ENCODE measurements at regions not wholly inside any gene's neighbourhood (a gene's known extent, or its start where the extent isn't known, plus 50 kb on each side); places are given as distances from the start of the nearest gene placed in this dataset.
A peak's percentile ranks its signal among the peaks of the same experiment; 100 is the strongest.

DNA sequence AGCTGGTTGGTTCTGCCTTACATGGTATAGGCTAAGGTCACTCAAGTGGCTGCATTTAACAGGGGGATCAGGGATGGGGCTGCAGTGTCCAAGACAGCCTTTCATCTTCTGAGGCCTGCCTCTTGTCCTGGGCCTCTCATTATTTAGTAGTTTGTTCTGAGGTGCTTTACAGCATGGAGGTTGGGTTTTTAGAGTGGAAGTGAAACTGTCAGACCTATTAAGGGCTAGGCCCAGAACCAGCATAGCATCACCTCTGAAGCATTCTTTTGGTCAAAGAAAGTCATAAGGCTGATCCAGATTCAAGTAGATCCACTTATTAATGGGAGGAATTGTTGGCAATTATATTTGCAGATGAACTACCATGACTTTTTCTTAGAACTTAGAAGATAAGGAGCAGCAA is 146.0 kb upstream of the NMUR2 start:
- DNase-seq = no peak
- Mint-ChIP-seq H3K36me3 (ENCODE audit: low read depth) (no peaks in the 10 kb centered on the region), H3K4me3 (no peak overlapping the region), H3K4me1 (no peaks in the 10 kb centered on the region), H3K27ac (no peak overlapping the region), H3K27me3 (ENCODE audit: low read depth, poor library complexity) (peaks cover 6% of the 10 kb centered on the region), H3K9me3 (no peaks in the 10 kb centered on the region)
- TF ChIP-seq, protein P1, sequence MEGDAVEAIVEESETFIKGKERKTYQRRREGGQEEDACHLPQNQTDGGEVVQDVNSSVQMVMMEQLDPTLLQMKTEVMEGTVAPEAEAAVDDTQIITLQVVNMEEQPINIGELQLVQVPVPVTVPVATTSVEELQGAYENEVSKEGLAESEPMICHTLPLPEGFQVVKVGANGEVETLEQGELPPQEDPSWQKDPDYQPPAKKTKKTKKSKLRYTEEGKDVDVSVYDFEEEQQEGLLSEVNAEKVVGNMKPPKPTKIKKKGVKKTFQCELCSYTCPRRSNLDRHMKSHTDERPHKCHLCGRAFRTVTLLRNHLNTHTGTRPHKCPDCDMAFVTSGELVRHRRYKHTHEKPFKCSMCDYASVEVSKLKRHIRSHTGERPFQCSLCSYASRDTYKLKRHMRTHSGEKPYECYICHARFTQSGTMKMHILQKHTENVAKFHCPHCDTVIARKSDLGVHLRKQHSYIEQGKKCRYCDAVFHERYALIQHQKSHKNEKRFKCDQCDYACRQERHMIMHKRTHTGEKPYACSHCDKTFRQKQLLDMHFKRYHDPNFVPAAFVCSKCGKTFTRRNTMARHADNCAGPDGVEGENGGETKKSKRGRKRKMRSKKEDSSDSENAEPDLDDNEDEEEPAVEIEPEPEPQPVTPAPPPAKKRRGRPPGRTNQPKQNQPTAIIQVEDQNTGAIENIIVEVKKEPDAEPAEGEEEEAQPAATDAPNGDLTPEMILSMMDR (IDR thresholded peaks at IDR 0.05) = no peak

DNA sequence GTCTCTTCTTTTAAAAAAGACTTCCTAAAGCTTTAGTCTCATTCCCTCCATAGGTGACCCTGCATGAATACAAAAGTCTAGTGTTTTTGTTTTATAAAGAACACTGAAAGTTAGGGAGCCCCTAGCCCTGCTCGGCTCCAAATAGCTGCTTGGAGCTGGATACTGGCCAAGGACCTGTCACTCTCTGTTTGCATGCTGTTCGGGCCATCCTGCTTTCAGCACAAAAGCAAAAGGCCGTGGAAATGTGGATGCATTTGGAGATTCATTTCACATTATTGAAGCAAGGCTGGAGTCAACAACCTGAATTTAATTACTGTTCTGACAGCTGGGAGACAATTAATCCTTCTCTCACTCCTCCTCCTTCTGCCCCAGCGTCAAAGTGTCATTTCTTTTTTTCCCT is 151.7 kb upstream of the NMUR2 start:
- no peak for DNase-seq
- H3K36me3 Mint-ChIP-seq (ENCODE audit: low read depth) = no peaks in the 10 kb centered on the region
- H3K9me3 Mint-ChIP-seq = no peaks in the 10 kb centered on the region
- TF ChIP-seq, protein P1 (IDR thresholded peaks at IDR 0.05) = no peak
- peaks cover 6% of the 10 kb centered on the region for H3K4me1 Mint-ChIP-seq
- H3K27ac Mint-ChIP-seq = no peak overlapping the region
- H3K4me3 Mint-ChIP-seq = no peak overlapping the region
- H3K27me3 Mint-ChIP-seq (ENCODE audit: low read depth, poor library complexity) = no peaks in the 10 kb centered on the region

DNA sequence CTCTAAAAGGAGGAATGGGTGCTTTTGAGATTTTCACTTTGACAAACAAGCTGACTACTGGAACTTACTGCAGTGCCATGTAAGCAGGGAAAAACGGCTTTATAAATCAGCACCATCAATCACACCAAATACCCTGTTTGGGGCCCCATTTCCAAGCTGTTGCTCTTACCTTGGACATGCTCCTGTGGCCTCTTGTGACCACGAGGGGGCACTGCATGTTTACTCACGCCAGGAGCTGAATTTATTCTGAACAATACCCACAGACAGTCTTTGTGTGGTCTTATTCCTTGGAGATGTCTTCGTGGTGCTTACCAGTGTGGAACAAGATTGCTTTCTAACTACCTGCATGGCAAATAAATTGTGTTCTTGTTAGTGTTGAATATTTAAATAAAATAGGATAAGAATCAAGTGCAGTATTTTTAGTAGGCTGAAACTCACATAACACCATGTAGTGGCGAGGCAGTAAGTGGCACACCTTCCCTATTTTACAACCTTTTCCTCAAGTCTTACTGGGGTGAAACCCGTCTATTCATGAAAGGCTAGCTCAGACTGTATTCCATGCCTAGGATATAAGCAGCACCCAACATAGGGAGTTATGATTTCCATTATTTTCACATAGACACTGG is 155.5 kb upstream of the NMUR2 start:
- TF ChIP-seq, protein P1 (IDR thresholded peaks at IDR 0.05) = peak; percentile 83
- Mint-ChIP-seq H3K9me3 (peaks cover 5% of the 10 kb centered on the region), H3K27me3 (ENCODE audit: low read depth, poor library complexity) (no peaks in the 10 kb centered on the region), H3K4me1 (peaks cover 6% of the 10 kb centered on the region), H3K36me3 (ENCODE audit: low read depth) (no peaks in the 10 kb centered on the region), H3K27ac (no peak overlapping the region), H3K4me3 (no peak overlapping the region)
- DNase-seq = peak; percentile 76

DNA sequence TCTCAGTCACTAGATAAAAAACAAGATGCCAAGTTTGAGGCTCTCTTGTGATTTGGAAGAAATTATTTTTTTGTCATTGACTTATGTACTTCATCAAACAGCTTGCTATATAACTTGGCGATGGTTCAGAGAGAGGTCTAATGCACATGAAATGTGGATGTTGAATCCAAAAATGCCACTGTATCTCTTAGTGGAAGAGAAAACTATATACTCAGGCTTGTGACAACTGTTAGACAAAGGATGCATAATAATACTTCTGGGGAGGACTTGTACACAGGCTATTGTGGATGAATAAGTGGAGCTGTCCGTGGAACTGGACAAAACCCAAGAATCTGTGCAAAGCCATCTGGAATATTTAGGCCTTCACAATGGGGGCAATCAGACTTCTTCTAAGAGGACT is 162.9 kb upstream of the NMUR2 start:
- H3K9me3 Mint-ChIP-seq = peaks cover 15% of the 10 kb centered on the region
- no peak for DNase-seq
- no peak overlapping the region for H3K27ac Mint-ChIP-seq
- H3K4me1 Mint-ChIP-seq = no peaks in the 10 kb centered on the region
- no peaks in the 10 kb centered on the region for H3K27me3 Mint-ChIP-seq (ENCODE audit: low read depth, poor library complexity)
- TF ChIP-seq, protein P1 (IDR thresholded peaks at IDR 0.05) = no peak
- no peak overlapping the region for H3K4me3 Mint-ChIP-seq
- peaks cover 4% of the 10 kb centered on the region for H3K36me3 Mint-ChIP-seq (ENCODE audit: low read depth)

DNA sequence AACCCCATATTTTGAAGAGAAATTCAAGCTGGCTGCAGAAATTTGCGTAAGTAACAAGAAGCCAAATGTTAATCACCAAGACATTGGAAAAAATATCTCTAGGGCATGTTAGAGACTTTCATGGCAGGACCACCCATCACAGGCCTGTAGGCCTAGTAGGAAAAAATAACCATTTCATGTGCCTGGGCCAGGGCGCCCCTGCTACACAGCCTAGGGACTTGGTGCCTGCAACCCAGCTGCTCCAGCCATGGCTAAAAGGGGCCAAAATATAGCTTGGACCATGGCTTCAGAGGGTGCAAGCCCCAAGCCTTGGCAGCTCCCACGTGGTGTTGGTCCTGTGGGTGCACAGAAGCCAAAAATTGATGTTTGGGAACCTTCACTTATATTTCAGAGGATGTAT is 167.7 kb upstream of the NMUR2 start:
- Mint-ChIP-seq H3K27me3 (ENCODE audit: low read depth, poor library complexity) (peaks cover 6% of the 10 kb centered on the region), H3K4me3 (no peak overlapping the region), H3K36me3 (ENCODE audit: low read depth) (peaks cover 4% of the 10 kb centered on the region), H3K9me3 (peaks cover 19% of the 10 kb centered on the region), H3K27ac (no peak overlapping the region), H3K4me1 (no peaks in the 10 kb centered on the region)
- TF ChIP-seq, protein P1 (IDR thresholded peaks at IDR 0.05) = no peak
- DNase-seq = no peak

DNA sequence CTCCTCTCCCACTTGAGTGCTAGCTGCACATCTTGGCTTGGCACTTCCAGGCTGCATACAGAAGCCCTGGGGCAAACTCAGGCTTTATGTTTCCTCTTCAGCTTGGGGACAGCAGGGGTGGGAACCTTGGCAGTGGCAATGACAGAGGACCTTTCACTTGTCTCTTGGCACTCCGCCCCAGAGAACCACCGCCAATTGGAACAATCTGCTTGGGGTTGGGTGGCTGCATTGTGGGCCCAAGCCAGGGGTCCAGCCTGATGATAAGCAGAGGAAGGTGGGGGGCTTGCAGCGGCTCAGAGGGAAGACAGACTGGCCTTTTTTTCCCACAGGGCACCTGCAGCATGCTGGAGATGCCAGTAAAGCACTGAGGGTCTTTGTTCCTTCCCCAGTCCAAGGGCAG is 179.0 kb upstream of the NMUR2 start:
- H3K27me3 Mint-ChIP-seq (ENCODE audit: low read depth, poor library complexity) = no peaks in the 10 kb centered on the region

More for the DNA sequence above, 179.0 kb upstream of the NMUR2 start:
- DNase-seq = no peak
- Mint-ChIP-seq H3K36me3 (ENCODE audit: low read depth) (peaks cover 4% of the 10 kb centered on the region), H3K4me1 (no peaks in the 10 kb centered on the region), H3K4me3 (no peak overlapping the region), H3K9me3 (peaks cover 53% of the 10 kb centered on the region), H3K27ac (no peak overlapping the region)
- TF ChIP-seq, protein P1 (IDR thresholded peaks at IDR 0.05) = no peak

Measured in nephron progenitor cell (in vitro differentiated cells).